ENCODE measurements at regions not wholly inside any gene's neighbourhood (a gene's known extent, or its start where the extent isn't known, plus 50 kb on each side); places are given as distances from the start of the nearest gene placed in this dataset.

- TF ChIP-seq, protein P1, sequence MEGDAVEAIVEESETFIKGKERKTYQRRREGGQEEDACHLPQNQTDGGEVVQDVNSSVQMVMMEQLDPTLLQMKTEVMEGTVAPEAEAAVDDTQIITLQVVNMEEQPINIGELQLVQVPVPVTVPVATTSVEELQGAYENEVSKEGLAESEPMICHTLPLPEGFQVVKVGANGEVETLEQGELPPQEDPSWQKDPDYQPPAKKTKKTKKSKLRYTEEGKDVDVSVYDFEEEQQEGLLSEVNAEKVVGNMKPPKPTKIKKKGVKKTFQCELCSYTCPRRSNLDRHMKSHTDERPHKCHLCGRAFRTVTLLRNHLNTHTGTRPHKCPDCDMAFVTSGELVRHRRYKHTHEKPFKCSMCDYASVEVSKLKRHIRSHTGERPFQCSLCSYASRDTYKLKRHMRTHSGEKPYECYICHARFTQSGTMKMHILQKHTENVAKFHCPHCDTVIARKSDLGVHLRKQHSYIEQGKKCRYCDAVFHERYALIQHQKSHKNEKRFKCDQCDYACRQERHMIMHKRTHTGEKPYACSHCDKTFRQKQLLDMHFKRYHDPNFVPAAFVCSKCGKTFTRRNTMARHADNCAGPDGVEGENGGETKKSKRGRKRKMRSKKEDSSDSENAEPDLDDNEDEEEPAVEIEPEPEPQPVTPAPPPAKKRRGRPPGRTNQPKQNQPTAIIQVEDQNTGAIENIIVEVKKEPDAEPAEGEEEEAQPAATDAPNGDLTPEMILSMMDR (IDR thresholded peaks at IDR 0.05; ENCODE audit: insufficient read depth, low read depth, low read length) = no peak
- Histone ChIP-seq H3K4me3 (ENCODE audit: low read depth, low read length) (no peak overlapping the region), H3K36me3 (ENCODE audit: control insufficient read depth, insufficient read depth, low read length) (no peaks in the 10 kb centered on the region), H3K27me3 (ENCODE audit: control insufficient read depth, insufficient read depth, low read length) (no peaks in the 10 kb centered on the region)
- DNase-seq (ENCODE audit: low read depth) = no peak
- POLR2A ChIA-PET = interaction anchor here (0.6 kb wide), 1 partner anchor 61 kb away, joined by 3 read pairs; no protein-coding TSS in a partner anchor
- CTCF ChIA-PET = interaction anchor here (0.7 kb wide), 1 partner anchor 11 kb away, joined by 4 read pairs; no protein-coding TSS in a partner anchor
Observed at GRCh38 chr2:47256416-47257087, 80.2 kb upstream of the CALM2 start.

- no peaks in the 10 kb centered on the region for H3K27me3 ChIP-seq (ENCODE audit: control insufficient read depth, insufficient read depth, low read length)
- TF ChIP-seq, protein P1 (IDR thresholded peaks at IDR 0.05; ENCODE audit: insufficient read depth, low read depth, low read length) = no peak
- no peaks in the 10 kb centered on the region for H3K36me3 ChIP-seq (ENCODE audit: control insufficient read depth, insufficient read depth, low read length)
- POLR2A ChIA-PET = no interaction called here
- DNase-seq (ENCODE audit: low read depth) = no peak
- H3K4me3 ChIP-seq (ENCODE audit: low read depth, low read length) = no peak overlapping the region
- CTCF ChIA-PET = no interaction called here
Observed at GRCh38 chr2:47255794-47256193, 79.5 kb upstream of the CALM2 start.

GRCh38 chr2:47254464-47254863 lies 78.2 kb upstream of the CALM2 start:
- DNase-seq (ENCODE audit: low read depth) = no peak
- TF ChIP-seq, protein P1 (IDR thresholded peaks at IDR 0.05; ENCODE audit: insufficient read depth, low read depth, low read length) = no peak
- ChIA-PET POLR2A (no interaction called here), CTCF (interaction anchor here (0.7 to 1.0 kb wide), 2 partner anchors 10 to 14 kb away, joined by 4 to 5 read pairs; no protein-coding TSS in a partner anchor)
- no peak overlapping the region for H3K4me3 ChIP-seq (ENCODE audit: low read depth, low read length)
- no peaks in the 10 kb centered on the region for H3K27me3 ChIP-seq (ENCODE audit: control insufficient read depth, insufficient read depth, low read length)
- H3K36me3 ChIP-seq (ENCODE audit: control insufficient read depth, insufficient read depth, low read length) = no peaks in the 10 kb centered on the region

GRCh38 chr2:47253447-47253846 lies 77.1 kb upstream of the CALM2 start:
- ChIA-PET CTCF (interaction anchor here (0.7 kb wide), 1 partner anchor 13 kb away, joined by 4 read pairs; no protein-coding TSS in a partner anchor), POLR2A (no interaction called here)
- Histone ChIP-seq H3K27me3 (ENCODE audit: control insufficient read depth, insufficient read depth, low read length) (no peaks in the 10 kb centered on the region), H3K4me3 (ENCODE audit: low read depth, low read length) (no peak overlapping the region), H3K36me3 (ENCODE audit: control insufficient read depth, insufficient read depth, low read length) (no peaks in the 10 kb centered on the region)
- DNase-seq (ENCODE audit: low read depth) = no peak
- TF ChIP-seq, protein P1 (IDR thresholded peaks at IDR 0.05; ENCODE audit: insufficient read depth, low read depth, low read length) = no peak

GRCh38 chr2:47251404-47251675 lies 75.0 kb upstream of the CALM2 start:
- Histone ChIP-seq H3K27me3 (ENCODE audit: control insufficient read depth, insufficient read depth, low read length) (no peaks in the 10 kb centered on the region), H3K4me3 (ENCODE audit: low read depth, low read length) (no peak overlapping the region), H3K36me3 (ENCODE audit: control insufficient read depth, insufficient read depth, low read length) (no peaks in the 10 kb centered on the region)
- ChIA-PET CTCF (no interaction called here), POLR2A (no interaction called here)
- TF ChIP-seq, protein P1 (IDR thresholded peaks at IDR 0.05; ENCODE audit: insufficient read depth, low read depth, low read length) = no peak
- DNase-seq (ENCODE audit: low read depth) = no peak

Measured in BJ (cell line).